Stimulated activated CD4-positive, alpha-beta T cell treated with anti-CD3 and anti-CD28 coated beads, Interleukin-1b, Interleukin-23, amount 100 ng/mL, for 4 hours (primary cell): ENCODE measurements at regions not wholly inside any gene's neighbourhood (a gene's known extent, or its start where the extent isn't known, plus 50 kb on each side); places are given as distances from the start of the nearest gene placed in this dataset.

Source experiments
- DNase-seq, 2 donors: peaks; one replicate each; pipeline ENCODE4 v3.0.0-alpha.2; 2020; ENCODE audit warnings: low read depth in 2 of 2

DNA sequence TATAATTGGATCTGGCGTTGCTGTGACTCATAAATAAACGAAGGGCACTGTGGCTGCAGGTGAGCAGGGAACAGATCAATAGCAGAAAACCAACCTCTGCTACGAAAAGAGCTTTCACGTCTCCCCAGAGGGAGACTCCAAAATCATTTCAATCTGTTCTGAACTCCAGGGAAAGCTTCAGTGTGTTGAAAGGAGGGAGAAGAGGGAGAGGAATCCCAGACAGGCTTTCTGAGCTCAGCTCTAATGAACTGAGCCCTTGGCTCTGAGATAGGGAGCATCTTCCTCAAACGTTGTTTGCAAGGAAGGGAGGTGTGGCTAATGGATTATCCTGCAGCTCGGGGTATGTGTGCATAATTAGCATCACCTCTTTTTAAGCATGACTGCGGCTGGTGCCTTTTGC, 288.0 kb upstream of the IRX4 start:
- DNase-seq, result no peak

DNA sequence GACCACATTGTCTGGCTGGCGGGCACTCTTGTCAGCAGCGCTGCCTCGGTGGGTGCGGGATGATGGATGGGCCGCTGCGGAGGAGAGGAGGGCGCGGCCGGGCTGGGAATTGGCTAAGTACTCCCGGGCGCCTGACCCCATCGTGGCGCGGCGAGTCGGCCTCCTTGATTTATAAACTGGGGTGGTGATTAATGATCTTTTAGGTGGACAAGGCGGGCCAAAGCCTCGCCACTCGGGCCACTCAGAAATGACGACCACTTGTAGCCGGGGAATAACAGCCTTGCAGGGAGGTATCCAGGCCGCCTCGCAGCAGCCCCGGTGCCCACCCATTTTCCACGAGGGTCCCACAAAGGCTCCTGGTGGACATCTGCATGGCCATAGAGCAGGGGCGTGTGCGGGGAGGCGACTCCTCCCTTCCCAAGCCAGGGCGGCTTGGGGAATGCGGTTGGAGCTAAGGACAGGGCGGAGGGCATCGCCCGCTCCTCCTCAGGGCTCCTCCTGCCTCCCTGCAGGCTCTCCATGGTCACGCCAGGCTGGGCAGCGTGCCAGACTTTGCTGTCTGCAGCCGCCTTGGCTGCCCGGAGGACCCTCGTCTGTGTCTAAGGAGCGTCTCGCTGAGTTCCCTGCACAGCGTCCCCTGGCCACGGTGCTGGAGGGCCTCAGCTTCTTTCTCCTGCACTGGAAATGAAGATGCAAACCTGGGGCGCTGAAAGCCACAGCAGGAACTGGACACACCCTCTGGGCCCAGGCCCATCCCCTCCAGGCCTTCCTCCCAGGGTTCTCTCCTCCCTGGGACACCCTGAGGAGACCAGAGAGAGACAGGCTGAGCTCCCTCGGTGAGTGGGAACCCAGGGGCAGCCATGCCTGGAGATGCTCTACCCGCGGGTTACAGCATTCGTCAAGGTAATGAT, 287.4 kb upstream of the IRX4 start:
- no peak for DNase-seq

DNA sequence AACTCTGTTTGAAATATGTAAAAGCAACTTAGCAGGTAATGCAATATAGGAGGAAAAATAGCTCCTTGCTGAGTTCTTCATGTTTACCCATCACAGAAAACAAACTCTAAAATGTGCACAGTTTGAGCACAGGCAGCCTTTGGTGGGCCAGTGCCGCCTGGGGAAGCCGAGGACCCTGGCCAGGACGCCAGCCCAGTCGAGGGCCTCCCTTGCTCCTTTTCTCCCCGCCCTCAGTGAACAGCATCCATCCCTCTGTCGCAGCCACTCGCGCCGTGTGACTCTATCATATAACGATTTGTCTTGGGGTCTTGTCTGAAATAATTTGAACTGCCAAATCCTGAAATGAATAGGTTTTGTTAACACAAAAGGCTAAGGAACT, 286.7 kb upstream of the IRX4 start:
- DNase-seq, result no peak

DNA sequence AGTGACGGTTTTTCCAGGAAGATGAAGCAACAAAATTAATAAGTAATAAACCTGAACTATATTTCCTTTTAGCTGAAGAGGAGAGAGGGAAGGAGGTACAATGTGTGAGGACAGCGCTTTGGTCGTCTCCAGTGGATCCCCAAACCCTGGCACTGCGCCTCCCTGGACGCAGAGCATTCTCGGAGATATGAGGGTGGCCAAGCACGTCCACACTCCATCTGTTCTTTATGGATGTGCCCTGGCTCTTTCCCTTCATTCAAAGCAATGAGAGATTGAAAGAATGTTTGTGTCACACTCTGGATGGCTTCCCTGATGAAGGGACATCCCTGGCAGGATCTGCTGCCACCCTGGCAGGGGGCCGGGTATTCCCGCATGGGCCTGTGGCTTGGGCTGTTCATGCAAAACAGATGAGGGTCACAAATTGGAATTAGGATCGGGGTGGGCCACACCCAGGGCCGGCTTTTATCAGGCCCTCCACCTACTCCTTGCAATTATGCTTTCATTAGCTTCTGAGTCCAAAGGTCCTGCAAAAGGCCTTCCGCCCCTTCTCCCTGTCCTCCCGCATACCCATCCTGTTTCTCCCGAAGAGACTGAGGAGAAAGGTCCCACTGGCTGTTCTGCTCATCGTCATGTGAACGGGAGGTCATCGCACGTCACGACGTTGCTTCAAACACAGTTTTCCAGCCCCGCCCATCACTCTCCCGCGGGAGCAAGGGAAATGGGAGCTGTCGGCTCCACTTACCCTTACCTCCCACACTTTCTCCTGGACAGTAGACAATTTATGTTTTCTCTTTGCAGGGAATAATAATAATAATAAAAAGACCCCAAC, 286.1 kb upstream of the IRX4 start:
- DNase-seq, result no peak

DNA sequence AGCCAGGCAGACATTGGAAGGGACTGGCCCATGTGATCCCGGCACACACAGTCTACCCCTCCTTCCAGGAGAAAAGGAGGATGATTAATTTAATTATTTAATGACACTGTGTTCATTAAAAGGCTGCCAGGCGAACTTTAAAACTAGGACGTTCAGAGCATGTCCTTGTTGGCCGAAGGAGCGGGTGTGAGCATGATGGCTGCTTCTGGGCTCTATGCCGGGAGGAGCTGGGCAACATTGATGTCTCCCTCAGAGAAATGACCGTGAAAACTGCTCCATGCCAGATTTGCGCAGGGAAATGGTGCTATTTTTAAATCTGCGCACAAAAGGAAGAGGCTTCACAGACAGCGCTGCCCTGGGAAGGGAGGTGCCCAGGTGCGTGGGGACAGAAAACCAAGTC, 284.9 kb upstream of the IRX4 start:
- no peak for DNase-seq

DNA sequence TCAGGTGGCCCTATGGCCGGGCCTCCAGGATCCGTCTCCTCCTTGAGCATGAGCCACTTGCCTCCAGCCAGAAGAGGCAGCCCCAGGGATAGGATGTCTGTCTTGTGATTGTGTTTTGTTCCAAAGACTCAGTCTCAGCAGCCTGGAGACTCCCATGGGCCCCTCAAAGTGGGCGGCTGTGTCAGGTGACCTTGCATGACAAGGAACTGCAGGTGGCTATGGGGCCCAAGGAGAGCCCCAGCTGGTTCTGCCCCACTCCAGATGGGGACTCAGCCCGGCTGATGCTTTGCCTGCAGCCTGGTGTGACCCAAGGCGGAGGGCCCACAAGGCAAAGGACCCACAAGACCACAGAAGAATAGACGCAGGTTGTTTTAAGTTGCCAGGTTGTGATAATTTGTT, 284.3 kb upstream of the IRX4 start:
- DNase-seq, result no peak

DNA sequence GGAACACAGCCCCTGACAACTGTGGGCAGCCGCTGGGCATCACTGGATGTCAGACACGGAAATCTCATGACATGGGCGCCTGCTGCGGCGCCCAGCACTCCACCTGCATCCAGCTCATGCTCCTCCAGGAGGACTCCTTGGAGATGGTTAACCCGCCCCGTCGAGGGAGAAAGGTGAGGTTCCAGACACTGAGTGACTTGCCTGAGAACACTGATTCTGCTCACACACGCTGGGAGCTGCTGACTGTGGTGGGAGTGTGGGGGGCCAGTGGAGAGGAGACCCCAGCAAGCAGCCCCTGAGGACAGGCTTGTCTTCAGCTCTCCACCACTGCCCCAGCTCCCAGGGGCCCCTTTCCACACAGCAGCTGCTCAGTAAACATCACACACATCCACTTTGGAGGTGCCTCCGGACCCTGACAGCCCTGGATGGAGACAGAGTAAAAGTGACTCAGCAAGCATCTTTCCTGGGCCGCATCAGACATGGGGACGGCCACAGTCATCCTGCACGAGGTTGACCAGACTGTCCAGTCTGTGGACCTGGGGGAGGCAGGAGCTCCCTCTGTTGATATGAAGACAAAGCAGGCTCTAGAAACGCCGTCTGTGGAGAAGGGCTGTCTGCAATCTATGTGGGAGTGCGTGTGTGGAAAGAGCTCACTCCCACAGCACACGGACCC, 283.7 kb upstream of the IRX4 start:
- no peak for DNase-seq

DNA sequence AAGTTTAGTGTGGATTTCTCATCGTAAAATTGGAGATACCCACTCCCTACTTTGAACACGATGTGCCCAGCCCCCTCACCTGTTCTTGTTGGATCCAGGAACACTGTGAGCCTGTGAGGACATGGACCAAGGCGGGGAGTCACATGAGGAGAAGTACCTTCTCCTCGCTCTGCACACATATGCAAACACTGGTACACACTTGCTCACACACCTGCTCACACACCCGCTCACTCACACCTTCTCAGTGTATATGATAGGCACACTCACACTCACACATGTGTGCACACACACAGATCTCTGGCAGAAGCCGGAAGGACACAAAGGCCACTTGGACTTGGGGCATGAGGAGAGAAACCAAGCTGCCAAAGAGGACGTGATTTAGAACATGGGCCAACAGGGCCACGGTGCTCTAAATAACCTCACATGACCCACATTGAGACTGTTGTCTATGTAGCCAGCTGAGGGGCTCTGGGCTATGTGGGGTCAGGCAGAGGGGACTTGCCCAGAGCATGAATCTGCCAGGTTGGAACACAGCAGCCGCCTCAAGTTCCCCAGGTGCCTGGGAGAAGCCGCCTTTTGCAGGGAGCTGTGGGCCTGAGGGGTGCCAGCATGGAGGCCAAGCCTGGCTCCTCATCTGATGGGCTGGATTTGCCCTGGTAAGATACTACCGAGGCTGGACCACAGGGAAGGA, 283.0 kb upstream of the IRX4 start:
- no peak for DNase-seq

- no peak for DNase-seq
Observed at GRCh38 chr5:2165203-2165602, 282.5 kb upstream of the IRX4 start.

- DNase-seq, result no peak
Observed at GRCh38 chr5:2164586-2164985, 281.9 kb upstream of the IRX4 start.

DNA sequence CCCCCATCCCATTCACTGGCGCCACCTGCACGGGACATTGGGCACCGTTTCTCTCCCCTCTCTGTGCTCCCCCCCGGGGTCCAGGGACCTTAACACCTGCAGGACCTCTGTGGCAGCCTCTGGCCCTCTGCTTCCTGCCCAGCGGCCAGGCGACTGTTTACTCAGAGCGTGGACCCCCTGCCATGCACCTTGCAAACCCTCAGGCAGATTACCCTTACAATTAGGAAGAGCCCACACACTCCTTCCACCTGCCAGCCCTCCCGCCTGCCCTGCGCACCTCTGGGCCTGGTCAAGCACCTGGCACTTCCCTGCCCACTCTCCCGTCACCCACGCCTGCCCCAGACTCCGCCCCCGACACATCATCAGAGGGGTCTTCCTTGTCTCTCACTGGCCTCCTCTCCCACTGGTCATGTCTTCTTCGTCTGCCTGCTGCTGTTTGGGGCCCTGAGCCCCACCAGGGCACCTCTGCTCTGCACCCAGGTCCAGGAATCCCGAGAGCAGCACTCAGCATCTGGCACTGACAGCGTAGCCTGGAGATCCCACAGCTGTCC, 281.3 kb upstream of the IRX4 start:
- no peak for DNase-seq

GRCh38 chr5:2163060-2163856, 280.5 kb upstream of the IRX4 start:
- no peak for DNase-seq

- no peak for DNase-seq
Observed at GRCh38 chr5:2160811-2161210, 278.1 kb upstream of the IRX4 start.

DNA sequence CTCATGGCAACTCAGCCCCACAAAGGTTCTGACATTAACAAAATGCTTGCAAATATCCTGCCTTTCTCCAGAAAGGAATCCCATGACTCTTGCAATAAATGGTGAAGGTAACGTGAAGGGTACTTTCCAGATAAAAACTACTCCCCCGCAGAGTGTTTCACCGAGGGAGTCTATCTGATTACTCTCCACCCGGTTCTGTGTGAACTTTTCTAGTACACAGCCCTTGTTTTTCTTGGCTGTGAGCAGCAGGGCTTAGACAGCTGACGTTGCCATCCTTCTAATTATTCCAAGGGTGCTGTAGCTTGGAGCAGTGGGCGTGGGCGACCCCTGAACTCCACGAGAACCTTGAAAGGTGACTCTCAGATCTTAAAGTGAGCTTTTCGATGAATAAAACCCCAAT, 276.0 kb upstream of the IRX4 start:
- DNase-seq, result no peak

DNA sequence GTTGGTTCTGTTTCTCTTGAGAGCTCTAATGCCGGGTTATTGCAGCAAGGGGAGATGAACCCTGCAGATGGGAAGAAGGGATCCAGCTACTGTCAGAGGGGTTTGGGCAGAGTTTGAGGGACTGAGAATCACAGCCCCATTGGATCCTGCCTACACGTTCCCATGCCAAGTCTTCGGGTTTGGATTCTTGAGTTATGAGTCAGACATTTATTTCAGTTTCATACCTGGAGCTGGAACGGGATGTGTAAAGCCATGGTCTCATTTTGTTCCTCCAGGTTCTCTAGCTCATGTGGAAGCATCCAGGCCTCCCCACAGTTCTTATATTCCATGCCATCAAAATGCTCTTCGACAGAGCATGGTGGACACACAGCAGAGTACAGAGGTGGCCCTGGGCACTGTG, 275.4 kb upstream of the IRX4 start:
- DNase-seq, result no peak

GRCh38 chr5:2157372-2157771, 274.6 kb upstream of the IRX4 start:
- DNase-seq, result no peak

- no peak for DNase-seq
Observed at GRCh38 chr5:2156358-2157059, 273.8 kb upstream of the IRX4 start.

GRCh38 chr5:2155556-2155955, 272.8 kb upstream of the IRX4 start:
- no peak for DNase-seq

DNA sequence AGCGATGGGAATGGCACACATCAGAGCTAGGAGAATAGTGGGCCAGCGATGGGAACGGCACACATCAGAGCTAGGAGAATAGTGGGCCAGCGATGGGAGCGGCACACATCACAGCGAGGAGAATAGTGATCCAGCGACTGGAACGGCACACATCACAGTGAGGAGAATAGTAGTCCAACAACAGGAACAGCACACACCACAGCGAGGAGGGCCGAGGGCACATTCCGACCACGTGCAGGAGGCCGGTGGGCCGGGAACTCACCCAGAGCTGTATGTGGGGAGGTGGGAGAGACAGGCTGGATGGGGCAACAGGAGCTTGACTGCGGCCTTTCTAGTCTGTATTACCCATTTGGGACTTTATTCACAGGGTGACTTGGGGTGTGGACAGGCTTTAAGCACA, 271.1 kb upstream of the IRX4 start:
- no peak for DNase-seq

GRCh38 chr5:2153350-2153749, 270.6 kb upstream of the IRX4 start:
- DNase-seq, result no peak
